IMR-90 (cell line): ENCODE measurements at regions not wholly inside any gene's neighbourhood (a gene's known extent, or its start where the extent isn't known, plus 50 kb on each side); places are given as distances from the start of the nearest gene placed in this dataset.
"Not testable (repeated sequence)": the region's sequence is repeated elsewhere in the genome, so short reads cannot be mapped to it uniquely, and the experiment has no call there.

Source experiments
- CTCF ChIP-seq: conservative IDR thresholded peaks from 2 replicates; pipeline ENCODE4 v1.5.1; 2012; ENCODE audit warnings: mild to moderate bottlenecking, low read depth, low read length, improper control_type of control experiment
- MXI1 ChIP-seq: IDR thresholded peaks from 2 replicates; pipeline ENCODE4 v1.6.1; 2012; ENCODE audit warnings: low read depth, mild to moderate bottlenecking, low read length, moderate library complexity, borderline replicate concordance
- POLR2A ChIP-seq: IDR thresholded peaks from 2 replicates; pipeline ENCODE4 v1.6.1; 2012; ENCODE audit warnings: mild to moderate bottlenecking, low read depth, low read length
- RAD21 ChIP-seq: IDR thresholded peaks from 2 replicates; pipeline ENCODE4 v1.6.1; 2012; ENCODE audit warnings: low read length, improper control_type of control experiment
- RCOR1 ChIP-seq: IDR thresholded peaks from 2 replicates; pipeline ENCODE4 v1.6.1; 2012; ENCODE audit warnings: mild to moderate bottlenecking, low read length, improper control_type of control experiment; ENCODE audit not compliant: insufficient replicate concordance

DNA sequence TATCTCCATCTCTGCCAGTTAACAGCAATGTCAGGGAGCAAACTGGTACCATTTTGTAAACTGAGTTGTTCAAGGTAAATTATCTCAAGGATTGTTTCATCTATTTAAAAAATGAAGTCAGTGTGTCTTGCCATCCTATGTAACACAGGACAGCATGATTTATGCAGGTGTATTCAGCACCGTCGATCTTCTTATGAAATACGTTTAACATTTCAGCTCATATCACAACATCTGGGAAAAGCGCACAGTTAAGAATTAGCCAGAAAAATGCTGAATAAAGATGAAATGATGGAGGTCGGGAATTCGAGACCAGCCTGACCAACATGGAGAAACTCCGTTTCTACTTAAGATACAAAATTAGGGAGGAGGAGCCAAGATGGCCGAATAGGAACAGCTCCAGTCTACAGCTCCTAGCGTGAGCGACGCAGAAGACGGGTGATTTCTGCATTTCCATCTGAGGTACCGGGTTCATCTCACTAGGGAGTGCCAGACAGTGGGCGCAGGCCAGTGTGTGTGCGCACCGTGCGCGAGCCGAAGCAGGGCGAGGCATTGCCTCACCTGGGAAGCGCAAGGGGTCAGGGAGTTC, 107.3 kb upstream of the COX7C start:
- TF ChIP-seq CTCF, MXI1, POLR2A, RCOR1, RAD21: not testable (repeated sequence)
